GM12892 (cell line): ENCODE measurements at regions not wholly inside any gene's neighbourhood (a gene's known extent, or its start where the extent isn't known, plus 50 kb on each side); places are given as distances from the start of the nearest gene placed in this dataset.

Source experiments
- POLR2A ChIP-seq: IDR thresholded peaks from 2 replicates; pipeline ENCODE4 v1.6.1; 2011; ENCODE audit warnings: low read depth, low read length, control low read depth
- POLR2AphosphoS5 ChIP-seq: IDR thresholded peaks from 2 replicates; pipeline ENCODE4 v1.6.1; 2011; ENCODE audit warnings: low read depth, low read length, control low read depth

- TF ChIP-seq POLR2A (no peak), POLR2AphosphoS5 (no peak)
Observed at GRCh38 chr2:142582317-142582716, 295.1 kb upstream of the KYNU start.
